ENCODE measurements at regions not wholly inside any gene's neighbourhood (a gene's known extent, or its start where the extent isn't known, plus 50 kb on each side); places are given as distances from the start of the nearest gene placed in this dataset.

- DNase-seq = no peak
- no peaks in the 10 kb centered on the region for H3K4me1 ChIP-seq
- H3K27ac ChIP-seq = no peak overlapping the region
- no peak overlapping the region for H3K4me3 ChIP-seq
- H3K9me3 ChIP-seq = no peaks in the 10 kb centered on the region
- intact Hi-C loops (cut with DNase I) = no loop called here
- TF ChIP-seq, protein P1, sequence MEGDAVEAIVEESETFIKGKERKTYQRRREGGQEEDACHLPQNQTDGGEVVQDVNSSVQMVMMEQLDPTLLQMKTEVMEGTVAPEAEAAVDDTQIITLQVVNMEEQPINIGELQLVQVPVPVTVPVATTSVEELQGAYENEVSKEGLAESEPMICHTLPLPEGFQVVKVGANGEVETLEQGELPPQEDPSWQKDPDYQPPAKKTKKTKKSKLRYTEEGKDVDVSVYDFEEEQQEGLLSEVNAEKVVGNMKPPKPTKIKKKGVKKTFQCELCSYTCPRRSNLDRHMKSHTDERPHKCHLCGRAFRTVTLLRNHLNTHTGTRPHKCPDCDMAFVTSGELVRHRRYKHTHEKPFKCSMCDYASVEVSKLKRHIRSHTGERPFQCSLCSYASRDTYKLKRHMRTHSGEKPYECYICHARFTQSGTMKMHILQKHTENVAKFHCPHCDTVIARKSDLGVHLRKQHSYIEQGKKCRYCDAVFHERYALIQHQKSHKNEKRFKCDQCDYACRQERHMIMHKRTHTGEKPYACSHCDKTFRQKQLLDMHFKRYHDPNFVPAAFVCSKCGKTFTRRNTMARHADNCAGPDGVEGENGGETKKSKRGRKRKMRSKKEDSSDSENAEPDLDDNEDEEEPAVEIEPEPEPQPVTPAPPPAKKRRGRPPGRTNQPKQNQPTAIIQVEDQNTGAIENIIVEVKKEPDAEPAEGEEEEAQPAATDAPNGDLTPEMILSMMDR (IDR thresholded peaks at IDR 0.05) = no peak
- H3K9ac ChIP-seq (ENCODE audit: low read depth in 2 of 2, low read length in 2 of 2) = no peak overlapping the region
- no peaks in the 10 kb centered on the region for H3K27me3 ChIP-seq
- no peaks in the 10 kb centered on the region for H3K36me3 ChIP-seq
Measured at GRCh38 chr4:67201334-67201733, 344.0 kb downstream of the CENPC start.

GRCh38 chr4:67198727-67199126 is 346.6 kb downstream of the CENPC start:
- no peak for DNase-seq
- intact Hi-C loops (cut with DNase I) = no loop called here
- Histone ChIP-seq H3K27ac (no peak overlapping the region), H3K9me3 (no peaks in the 10 kb centered on the region), H3K36me3 (no peaks in the 10 kb centered on the region), H3K4me3 (no peak overlapping the region), H3K27me3 (no peaks in the 10 kb centered on the region), H3K4me1 (no peaks in the 10 kb centered on the region), H3K9ac (ENCODE audit: low read depth in 2 of 2, low read length in 2 of 2) (no peak overlapping the region)
- TF ChIP-seq, protein P1 (IDR thresholded peaks at IDR 0.05) = no peak

- Histone ChIP-seq H3K27me3 (no peaks in the 10 kb centered on the region), H3K9ac (ENCODE audit: low read depth in 2 of 2, low read length in 2 of 2) (no peak overlapping the region), H3K4me1 (no peaks in the 10 kb centered on the region), H3K27ac (no peak overlapping the region), H3K4me3 (no peak overlapping the region), H3K36me3 (no peaks in the 10 kb centered on the region), H3K9me3 (peaks cover 3% of the 10 kb centered on the region)
- TF ChIP-seq, protein P1 (IDR thresholded peaks at IDR 0.05) = no peak
- DNase-seq = no peak
- intact Hi-C loops (cut with DNase I) = no loop called here
Measured at GRCh38 chr4:67167849-67168248, 377.5 kb downstream of the CENPC start.

- intact Hi-C loops (cut with DNase I) = no loop called here
- DNase-seq = no peak
- no peak overlapping the region for H3K27ac ChIP-seq
Measured at GRCh38 chr4:67162690-67163089, 382.6 kb downstream of the CENPC start.

DNA sequence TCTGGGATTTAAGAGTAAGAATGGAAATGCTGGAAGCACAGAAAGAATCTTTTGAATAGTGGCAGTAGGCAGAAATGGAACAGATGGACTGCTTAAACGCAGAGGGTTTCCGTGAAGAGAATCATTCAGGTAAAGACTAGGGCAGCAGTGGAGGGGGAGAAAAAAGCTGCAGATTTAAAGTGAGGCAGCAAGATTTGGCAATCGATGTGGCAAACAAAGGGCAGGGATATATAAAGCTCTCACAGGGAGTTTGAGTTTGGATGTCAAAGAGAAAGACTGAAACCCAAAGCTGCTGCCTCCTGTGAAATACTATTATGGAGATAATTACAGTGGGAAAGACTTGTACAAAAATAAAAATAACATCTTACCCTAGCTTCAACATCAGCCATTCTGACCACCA is 384.0 kb downstream of the CENPC start:
- H3K9me3 ChIP-seq = no peaks in the 10 kb centered on the region
- no peak for DNase-seq
- no peaks in the 10 kb centered on the region for H3K27me3 ChIP-seq
- H3K36me3 ChIP-seq = no peaks in the 10 kb centered on the region
- H3K4me3 ChIP-seq = no peak overlapping the region
- intact Hi-C loops (cut with DNase I) = no loop called here
- H3K4me1 ChIP-seq = no peaks in the 10 kb centered on the region
- TF ChIP-seq, protein P1 (IDR thresholded peaks at IDR 0.05) = no peak
- no peak overlapping the region for H3K9ac ChIP-seq (ENCODE audit: low read depth in 2 of 2, low read length in 2 of 2)
- H3K27ac ChIP-seq = no peak overlapping the region

More at GRCh38 chr4:67162690-67163089, 382.6 kb downstream of the CENPC start:
- Histone ChIP-seq H3K4me3 (no peak overlapping the region), H3K9ac (ENCODE audit: low read depth in 2 of 2, low read length in 2 of 2) (no peak overlapping the region), H3K4me1 (no peaks in the 10 kb centered on the region), H3K36me3 (no peaks in the 10 kb centered on the region), H3K9me3 (no peaks in the 10 kb centered on the region), H3K27me3 (no peaks in the 10 kb centered on the region)
- TF ChIP-seq, protein P1 (IDR thresholded peaks at IDR 0.05) = no peak

- Histone ChIP-seq H3K36me3 (no peaks in the 10 kb centered on the region), H3K27ac (no peak overlapping the region), H3K4me1 (no peaks in the 10 kb centered on the region), H3K4me3 (no peak overlapping the region), H3K9ac (ENCODE audit: low read depth in 2 of 2, low read length in 2 of 2) (no peak overlapping the region), H3K27me3 (no peaks in the 10 kb centered on the region), H3K9me3 (no peaks in the 10 kb centered on the region)
- no peak for DNase-seq
- intact Hi-C loops (cut with DNase I) = no loop called here
- TF ChIP-seq, protein P1 (IDR thresholded peaks at IDR 0.05) = no peak
Measured at GRCh38 chr4:67160394-67160793, 384.9 kb downstream of the CENPC start.

All from colonic mucosa (tissue), 4 donors.